NCI-H2107 treated with DMSO at 0.1 percent for 48 hours (cell line): ENCODE measurements at regions not wholly inside any gene's neighbourhood (a gene's known extent, or its start where the extent isn't known, plus 50 kb on each side); places are given as distances from the start of the nearest gene placed in this dataset.
"Not testable (repeated sequence)": the region's sequence is repeated elsewhere in the genome, so short reads cannot be mapped to it uniquely, and the experiment has no call there.

ENCODE experiments used
- DNase-seq: peaks from one replicate; lab custom pipeline; 2025; ENCODE audit not compliant: unreplicated experiment; lab: John Stamatoyannopoulos, UW

GRCh38 chr14:105707099-105707498 is 180.7 kb downstream of the TMEM121 start:
- not testable (repeated sequence) for DNase-seq

- not testable (repeated sequence) for DNase-seq
These were observed 181.4 kb downstream of the TMEM121 start for GRCh38 chr14:105707723-105708151.

GRCh38 chr14:105708251-105709134 is 182.1 kb downstream of the TMEM121 start:
- DNase-seq, result not testable (repeated sequence)

GRCh38 chr14:105709281-105710118 is 183.1 kb downstream of the TMEM121 start:
- no peak for DNase-seq

- no peak for DNase-seq
These were observed 184.0 kb downstream of the TMEM121 start for GRCh38 chr14:105710119-105711043.

GRCh38 chr14:105711044-105711620 is 184.7 kb downstream of the TMEM121 start:
- no peak for DNase-seq

- no peak for DNase-seq
These were observed 185.6 kb downstream of the TMEM121 start for GRCh38 chr14:105711841-105712460.

GRCh38 chr14:105712670-105713069 is 186.3 kb downstream of the TMEM121 start:
- not testable (repeated sequence) for DNase-seq

- DNase-seq, result not testable (repeated sequence)
These were observed 186.8 kb downstream of the TMEM121 start for GRCh38 chr14:105713160-105713559.

GRCh38 chr14:105713836-105714235 is 187.5 kb downstream of the TMEM121 start:
- DNase-seq, result not testable (repeated sequence)

GRCh38 chr14:105718787-105719186 is 192.4 kb downstream of the TMEM121 start:
- not testable (repeated sequence) for DNase-seq

- not testable (repeated sequence) for DNase-seq
These were observed 193.7 kb downstream of the TMEM121 start for GRCh38 chr14:105720106-105720505.

GRCh38 chr14:105720852-105721601 is 194.6 kb downstream of the TMEM121 start:
- DNase-seq, result not testable (repeated sequence)

- not testable (repeated sequence) for DNase-seq
These were observed 195.2 kb downstream of the TMEM121 start for GRCh38 chr14:105721602-105721970.

GRCh38 chr14:105721996-105722709 is 195.8 kb downstream of the TMEM121 start:
- DNase-seq, result not testable (repeated sequence)

GRCh38 chr14:105723271-105723670 is 196.9 kb downstream of the TMEM121 start:
- DNase-seq, result not testable (repeated sequence)

- DNase-seq, result not testable (repeated sequence)
These were observed 197.4 kb downstream of the TMEM121 start for GRCh38 chr14:105723776-105724175.

GRCh38 chr14:105729825-105730368 is 203.5 kb downstream of the TMEM121 start:
- DNase-seq, result not testable (repeated sequence)
